Inflammatory macrophage treated with lipopolysaccharide for 4 hours (primary cell): ENCODE measurements at regions not wholly inside any gene's neighbourhood (a gene's known extent, or its start where the extent isn't known, plus 50 kb on each side); places are given as distances from the start of the nearest gene placed in this dataset.

Experiments used
- DNase-seq: peaks from one replicate; pipeline ENCODE4 v3.0.0-alpha.2; 2020

DNA sequence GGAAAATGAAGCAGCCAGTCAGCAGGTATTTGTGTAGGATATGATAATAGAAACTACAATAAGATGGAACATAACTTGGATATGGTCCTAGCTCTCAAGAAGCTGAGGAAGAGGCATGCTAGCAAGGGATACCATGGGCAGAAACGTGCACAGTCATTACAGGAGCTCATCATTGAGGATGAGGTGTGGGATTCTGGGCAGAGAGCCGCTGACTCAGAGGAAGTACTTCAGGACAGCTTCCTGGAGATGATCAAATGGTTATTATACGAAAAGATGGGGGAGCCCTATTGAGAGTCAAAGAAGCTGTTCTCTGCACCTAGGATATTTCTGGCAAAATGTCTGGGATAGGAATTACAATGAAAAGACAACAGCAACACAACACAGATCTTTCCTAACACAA, 116.0 kb upstream of the PDE5A start:
- DNase-seq: no peak

DNA sequence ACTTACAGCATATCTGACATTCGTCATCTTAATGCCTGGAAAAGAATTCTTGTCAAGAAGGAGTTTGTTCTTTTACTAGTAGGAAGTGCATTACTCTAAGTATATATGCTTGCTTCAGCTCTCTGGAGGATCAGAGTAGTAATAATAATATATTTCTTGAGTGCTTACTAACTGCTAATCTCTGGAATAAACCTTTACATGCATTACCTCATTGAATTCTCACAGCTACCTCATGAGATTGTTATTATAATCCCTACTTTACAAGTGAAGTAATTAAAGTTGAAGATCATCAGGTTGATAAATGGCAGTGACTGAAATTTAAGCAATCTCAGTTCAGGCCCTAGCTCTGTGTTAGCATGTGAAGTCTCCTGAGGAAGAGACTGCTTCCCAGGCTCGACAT, 115.0 kb upstream of the PDE5A start:
- DNase-seq: no peak

DNA sequence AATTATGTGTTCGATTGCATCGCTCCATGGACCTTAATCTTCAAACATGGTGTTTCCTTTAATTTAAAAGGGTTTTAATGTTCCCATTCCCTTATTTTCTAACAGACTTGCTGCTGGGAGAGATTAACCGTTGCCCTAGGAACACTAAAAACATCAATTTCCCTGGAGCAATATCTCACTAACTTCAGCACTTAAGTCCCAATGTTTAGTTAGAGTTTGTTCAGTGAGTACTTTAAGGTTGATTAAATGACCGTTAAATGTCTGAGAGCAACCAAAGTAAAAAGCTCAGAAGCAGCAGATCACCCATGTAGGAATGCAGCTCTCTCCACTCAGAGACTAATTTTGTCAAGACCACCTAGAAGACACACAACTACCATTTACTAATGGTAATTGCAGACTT, 111.2 kb upstream of the PDE5A start:
- no peak for DNase-seq

DNA sequence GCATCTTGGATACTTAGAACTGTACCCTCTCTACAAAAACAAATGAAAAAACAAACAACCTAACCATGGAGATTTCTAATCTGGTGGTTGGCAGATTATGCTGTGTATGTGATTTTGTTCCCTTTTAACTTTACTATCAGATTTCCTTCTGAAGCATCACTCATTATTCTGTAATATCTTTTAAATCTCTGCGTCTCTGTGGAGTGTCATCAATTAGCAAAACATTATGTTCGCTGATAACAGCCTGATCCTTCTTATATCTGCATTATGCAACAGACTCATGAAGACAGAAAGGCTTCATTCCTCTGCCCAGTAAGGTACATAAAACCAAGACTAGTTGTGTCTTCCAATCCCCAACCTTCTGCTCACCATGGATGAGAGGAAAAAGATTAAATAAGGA, 110.3 kb upstream of the PDE5A start:
- no peak for DNase-seq

DNA sequence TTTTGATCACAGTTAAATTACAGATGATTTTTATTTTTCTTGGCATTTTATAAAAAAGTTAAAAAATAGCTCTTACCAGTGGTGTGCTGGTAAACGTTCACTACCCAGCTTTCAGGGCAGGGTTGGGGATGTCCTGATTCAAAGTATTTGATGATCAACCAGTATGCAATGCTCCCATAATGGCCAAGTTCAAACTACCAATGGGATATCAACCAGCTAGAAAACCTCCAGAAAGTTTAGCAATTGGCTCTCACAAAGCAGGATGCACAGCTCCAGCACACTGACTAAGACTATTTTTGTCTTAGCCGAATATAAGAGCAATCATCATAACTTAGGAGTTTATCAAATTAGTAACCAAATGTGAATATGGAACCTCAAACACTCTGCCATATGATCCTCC, 108.0 kb upstream of the PDE5A start:
- DNase-seq: no peak

DNA sequence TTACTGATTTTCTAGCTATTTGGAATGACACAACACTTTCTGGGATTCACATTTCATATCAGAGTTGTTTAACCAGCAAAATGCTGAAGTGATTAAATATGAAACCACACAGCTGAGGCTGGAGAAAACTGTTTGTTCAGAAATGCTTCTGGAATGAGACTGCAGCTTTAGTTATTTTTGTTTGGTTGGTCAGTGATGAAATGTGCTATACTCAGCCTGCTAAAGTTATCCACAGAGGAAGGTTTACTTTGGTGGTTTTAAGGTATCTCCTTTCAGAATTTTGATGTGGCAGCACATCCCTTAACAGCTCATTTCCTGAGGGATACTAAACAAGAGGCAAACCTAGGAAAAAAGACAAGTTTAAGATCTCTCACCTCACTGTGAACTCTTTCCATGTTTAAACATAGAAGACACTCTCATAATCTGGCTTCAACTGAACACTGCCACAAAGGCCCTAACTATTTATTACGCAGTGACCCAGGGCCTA, 106.6 kb upstream of the PDE5A start:
- DNase-seq: no peak

DNA sequence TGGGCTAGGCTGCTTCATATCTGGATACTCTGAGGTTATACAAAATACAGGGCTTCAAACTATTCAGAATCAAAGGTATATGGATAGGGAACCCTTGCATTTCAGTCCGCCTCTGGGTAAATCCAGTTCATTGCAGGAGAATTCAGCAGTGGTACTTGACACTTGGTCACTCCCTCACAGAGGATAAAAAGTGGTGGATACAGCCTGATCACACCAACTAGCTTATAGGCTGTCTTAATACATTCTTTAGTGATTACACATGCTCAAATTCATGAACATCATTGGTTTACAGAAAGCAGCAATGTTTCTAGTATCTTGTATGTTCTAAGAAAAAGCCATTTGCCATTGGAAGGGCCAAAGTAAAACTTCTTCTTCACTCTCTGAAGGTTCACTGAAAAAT, 104.8 kb upstream of the PDE5A start:
- DNase-seq: no peak

DNA sequence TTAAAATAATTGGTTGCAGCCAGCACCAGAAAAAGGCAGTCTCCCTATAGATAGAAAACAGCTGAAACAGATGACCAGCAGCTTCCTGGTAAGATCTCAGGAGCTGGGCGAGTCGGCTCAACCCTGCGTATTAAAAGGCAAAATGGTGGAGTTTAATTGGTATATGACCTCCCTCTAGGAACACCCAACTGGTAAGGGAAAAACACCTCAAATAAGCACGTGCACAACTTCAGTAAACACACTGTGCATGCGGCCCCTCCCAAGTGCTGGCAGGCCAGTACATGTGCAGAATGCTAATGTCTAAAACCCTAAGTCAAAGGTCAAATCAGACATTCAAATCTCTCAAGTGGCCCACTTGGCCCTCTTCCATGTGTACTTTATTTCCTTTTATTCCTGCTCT, 103.2 kb upstream of the PDE5A start:
- DNase-seq: no peak

DNA sequence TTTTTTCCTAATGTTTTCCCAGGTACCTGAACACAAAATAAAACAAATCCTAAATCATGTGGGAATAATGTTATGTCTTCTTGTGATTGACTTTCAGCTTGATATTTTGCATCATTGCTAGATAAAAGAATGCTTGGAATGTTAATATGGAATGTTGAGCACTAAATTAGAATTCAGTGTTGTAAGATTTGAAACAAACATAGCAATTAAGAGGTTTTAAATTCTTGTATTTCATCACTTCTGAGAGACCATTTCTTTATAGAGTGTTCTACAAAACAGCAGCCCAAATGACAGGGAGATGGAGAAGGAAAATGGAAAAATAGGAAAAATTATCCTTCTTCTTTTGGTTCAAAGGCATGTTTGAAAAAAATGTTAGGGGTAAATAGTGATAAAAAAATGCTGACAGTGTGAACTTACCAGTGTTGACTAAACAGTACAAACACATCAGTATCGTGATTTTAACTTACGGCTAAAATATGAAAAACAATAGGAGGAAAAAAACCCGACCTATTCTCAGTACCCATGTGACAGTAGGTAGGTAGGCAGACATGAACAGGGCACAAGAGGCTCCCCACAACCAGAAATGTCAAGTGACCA, 102.6 kb upstream of the PDE5A start:
- DNase-seq: no peak

DNA sequence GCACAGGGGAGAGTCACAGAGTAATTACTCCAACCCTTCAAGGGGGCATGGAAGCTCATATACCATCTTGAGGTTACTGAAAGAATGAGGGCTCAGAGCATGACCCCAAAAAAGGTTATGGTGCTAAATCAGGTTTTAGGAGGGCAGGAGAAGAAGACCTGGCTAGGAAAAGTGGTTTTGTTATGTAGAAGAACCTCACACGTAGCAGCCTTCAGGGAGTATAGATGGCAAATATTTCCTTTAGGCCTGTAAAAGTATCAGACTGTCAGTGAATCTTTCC, 102.0 kb upstream of the PDE5A start:
- DNase-seq: no peak

DNA sequence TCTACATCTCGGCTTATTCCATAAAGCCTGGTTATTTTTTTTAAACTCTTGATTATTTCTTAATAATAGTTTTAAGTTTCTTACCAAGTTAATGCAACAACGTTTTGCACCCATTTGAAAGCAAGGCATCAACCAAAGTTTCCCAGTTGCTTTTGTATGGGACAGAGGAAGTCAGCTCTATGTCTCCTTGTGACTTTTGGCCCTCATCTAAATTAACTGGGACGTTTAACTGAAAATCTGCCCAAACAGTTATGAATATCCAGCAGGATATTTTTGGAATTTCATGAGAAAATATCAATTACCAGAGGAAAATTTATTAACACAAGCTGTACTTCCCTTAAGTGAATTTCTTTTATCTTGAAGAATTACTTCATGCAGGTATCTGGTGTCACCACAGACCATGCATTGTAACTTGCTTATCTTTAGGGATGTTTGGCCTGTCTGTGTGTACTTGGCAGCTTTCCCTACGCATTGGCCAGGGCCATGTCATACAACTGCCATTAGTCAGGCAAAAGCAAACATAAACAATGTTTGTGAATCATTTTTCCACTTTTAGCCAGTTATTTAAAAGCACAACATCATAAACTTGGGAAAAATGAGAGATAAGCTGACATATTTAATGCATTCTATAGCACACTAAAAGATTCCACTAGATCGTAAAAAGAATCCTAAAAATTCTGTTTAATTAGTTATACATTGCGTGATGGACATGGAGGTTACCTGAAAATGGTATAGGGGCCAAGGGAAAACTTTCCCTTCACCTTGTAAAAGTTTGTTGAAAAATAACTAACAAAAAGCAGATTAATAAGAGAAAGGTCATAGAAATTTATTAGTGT, 101.4 kb upstream of the PDE5A start:
- DNase-seq: no peak

DNA sequence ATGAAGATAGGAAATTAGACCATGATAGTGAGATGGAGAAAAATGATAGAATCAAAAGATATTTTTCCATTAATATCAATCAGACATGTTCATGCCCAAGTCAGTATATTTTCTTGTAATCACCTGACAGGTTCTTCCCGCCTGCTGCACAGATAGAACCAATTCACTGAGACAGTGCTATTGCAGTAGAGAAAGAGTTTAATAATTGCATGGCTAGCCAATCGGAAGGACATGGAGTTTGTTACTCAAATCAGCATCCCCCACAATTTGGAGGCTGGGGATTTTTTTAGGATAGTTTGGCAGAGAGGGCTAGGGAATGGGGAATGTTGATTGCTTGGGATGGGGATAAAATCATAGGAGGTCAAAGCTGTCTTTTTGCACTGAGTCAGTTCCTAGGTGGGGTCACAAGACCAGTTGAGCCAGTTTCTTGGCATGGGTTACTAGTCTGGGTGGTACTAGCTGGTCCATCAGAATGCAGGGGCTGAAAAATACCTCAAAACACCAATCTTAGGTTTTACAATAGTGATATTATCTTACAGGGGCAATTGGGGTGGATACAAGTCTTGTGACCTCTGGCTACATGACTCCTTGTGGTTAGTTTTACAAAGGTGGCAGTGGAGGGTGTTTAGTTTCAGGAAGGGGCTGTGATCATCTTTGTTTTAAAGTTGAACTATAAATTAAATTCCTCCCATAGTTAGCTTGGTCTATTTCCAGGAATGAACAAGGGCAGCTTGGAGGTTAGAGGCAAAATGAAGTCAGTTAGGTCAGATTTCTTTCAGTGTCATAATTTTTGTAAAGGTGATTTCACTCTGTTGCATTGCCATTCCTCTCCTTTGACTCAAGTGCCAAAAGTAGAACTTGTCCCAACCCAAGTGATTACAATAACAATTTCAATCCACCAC, 100.3 kb upstream of the PDE5A start:
- no peak for DNase-seq

DNA sequence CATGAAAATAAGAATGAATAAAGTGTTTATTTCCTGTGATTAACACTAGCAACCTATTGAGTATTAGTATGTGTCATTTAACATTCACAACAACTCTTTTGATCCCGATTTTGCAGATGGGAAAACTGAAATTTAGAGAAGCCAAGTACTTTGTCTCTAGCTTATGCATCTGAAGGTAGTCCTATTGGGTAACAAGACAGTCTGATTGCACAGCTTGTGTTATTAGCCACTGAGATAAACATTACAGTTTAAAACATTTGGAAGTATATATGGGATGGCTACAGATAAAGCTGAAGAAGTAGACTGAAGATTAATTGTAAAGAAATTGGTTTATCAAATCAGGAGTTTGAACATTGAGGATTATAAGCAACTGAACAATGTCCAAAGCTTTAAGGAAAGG, 99.6 kb upstream of the PDE5A start:
- no peak for DNase-seq

DNA sequence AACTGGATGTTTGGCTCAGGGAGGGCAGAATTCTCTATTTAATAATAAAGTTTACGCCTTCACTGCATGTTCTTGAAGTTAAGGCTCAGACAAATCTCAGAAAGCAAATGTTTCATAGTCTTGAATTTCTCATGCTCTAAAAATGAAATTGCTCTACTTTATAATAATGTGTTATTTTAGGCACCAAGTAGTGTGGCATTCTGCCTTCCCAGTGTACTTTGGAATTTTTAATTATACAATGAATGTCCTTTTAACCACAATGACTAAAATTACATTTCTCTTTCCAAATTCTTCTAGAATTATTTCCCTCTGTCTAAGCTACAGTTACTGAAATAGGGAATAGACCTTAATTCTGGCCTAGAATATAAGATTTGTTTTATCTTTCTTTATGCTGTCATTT, 97.9 kb upstream of the PDE5A start:
- no peak for DNase-seq

DNA sequence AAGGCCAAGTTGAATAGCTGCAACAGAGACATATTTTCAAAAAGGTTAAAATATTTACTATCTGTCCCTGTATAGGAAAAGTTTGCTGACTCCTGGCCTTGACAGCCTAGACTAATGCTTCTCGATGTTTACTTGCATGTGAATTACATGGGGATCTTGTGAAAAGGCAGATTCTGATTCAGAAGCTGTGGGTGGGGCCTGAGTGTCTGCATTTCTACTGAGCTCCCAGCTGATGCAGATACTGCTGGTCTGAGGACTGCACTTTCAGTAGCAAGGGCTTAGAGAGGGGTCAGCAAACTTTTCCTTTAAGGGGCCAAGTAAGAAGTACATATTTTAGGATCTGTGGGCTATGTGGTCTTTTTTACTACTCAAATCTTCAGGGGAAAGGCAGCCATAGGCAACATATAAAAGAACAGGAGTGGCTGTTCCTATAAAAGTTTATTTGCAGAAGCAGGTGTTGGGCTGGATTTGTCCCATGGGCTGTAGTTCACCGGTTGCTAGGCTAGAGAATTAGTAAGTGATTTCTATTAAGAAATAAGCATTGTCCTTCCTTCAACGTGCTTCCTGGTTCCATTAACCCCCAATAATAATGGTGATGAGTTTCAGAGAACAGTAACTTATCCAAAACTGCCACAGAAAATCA, 97.2 kb upstream of the PDE5A start:
- no peak for DNase-seq

DNA sequence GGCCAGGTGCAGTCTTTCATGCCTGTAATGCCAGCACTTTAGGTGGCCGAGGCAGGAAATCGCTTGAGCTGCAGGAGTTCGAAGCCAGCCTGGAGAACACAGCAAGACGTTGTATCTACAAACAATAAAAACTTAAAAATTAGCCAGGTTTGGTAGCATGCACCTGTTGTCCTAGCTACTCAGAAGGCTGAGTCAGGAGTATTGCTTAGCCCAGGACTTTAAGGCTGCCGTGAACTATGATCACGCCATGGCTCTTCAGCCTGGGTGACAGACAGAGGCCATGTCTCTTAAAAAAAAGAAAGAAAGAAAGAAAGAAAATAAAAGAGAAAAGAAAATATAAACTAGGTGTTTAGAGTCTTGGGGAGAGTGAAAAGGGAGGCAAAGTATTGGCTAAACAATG, 96.4 kb upstream of the PDE5A start:
- no peak for DNase-seq

DNA sequence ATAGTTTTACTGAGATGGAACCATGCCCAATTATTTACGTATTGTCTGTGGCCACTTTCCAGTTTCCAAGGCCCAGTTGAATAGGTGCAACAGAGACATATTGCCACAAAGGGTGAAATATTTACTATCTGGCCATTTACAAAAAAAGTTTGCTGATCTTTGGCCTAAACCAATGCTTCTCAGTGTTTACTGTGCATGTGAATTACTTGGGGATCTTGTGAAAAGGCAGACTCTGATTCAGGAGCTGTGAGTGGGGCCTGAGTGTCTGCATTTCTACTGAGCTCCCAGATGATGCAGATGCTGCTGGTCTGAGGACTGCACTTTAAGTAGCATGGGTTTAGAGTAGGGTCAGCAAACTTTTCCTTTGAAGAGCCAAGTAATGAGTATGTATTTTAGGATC, 94.1 kb upstream of the PDE5A start:
- no peak for DNase-seq

DNA sequence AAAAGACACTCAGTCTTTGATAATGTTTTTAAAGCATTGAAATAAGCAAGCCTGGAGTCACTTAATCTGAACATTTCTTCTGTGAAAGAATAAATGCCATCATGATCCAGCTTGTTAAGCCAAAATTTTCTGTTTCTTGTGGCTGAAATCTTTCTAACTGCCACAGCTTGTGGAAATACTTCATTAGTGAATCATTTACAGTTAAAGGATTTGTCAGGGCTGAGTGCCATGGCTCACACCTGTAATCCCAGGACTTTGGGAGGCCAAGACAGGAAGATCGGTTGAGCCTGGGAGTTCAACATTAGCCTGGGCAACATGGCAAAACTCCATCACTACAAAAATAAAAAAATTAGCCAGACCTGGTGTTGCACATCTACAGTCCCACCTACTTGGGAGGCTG, 93.3 kb upstream of the PDE5A start:
- no peak for DNase-seq

DNA sequence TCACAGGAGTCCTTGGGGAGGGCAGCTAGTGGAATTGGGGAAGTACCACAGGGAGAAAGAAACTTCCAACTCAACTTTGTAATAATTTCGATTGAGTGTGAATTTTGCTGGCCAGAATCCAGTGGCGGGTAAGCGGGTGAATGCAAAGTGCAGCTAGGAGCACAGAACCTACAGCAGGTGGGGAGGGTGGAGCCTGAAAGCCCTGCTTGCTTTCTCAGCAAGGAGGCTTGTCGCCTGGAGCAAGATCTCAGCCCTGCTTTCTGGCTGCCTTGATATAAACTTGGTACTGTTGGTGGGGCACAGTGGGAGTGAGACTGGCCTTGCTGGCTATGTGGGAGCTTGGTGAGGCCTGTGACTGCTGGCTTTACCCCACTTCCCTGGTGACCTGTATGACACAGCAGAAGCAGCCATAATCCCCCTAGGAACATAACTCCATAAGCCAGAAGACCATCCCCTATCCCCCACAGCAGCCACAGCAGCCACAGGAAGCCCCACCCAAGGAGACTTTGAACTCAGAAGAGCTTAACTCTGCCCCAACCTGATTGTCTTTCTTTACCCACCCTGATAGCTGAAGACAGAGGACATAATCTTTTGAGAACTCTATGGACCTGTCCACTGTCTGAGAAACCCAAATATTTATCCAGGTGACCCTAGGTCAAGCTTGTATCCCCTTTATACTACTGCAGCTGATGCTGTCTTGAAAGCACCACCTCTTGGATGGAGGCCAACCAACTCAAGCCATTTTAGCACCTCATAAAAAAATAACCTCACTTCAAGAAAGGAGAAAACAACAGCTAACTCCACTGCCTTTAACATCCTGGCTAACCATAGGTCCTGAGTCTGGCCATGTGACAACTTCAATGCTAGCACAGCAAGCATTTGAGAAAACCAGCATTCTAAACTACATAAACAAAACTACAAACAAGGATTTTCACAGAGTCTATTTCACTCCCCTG, 87.2 kb upstream of the PDE5A start:
- DNase-seq: no peak

DNA sequence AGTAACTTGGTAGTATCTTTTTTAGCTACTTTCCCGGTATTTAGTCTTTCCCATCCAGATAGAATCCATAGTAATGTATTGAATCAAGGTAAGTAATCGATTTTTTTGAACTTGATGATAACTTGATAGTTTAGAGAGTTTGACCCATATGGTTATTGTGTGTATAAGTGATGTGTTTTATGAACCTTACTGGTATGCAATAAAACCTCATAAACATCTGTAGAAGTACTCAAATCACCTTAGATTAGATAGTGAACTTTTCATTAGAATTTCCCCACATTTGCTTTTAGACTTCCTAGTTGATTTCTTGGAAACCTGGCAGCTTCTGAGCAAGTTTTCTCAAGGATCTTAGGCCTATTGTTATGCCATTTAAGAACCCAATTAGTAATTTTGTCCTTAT, 80.8 kb upstream of the PDE5A start:
- DNase-seq: no peak

DNA sequence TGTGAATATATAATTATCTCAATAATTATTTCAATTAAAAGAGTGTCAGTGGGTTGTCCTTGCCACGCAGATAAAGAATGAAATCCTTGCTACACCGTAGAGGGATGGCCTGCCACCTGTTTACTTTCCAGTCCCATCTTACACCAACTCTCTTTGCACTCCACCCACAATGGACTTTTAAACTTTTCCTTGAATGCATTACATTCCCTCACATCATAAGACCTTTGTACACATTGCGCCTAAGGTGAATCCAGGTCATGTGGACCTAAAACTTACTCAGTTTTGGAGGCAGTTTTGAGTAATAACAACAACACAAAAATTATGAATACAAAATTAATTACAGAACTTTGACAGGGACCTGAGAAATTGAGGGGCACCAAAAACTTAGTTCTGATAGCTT, 78.7 kb upstream of the PDE5A start:
- no peak for DNase-seq

DNA sequence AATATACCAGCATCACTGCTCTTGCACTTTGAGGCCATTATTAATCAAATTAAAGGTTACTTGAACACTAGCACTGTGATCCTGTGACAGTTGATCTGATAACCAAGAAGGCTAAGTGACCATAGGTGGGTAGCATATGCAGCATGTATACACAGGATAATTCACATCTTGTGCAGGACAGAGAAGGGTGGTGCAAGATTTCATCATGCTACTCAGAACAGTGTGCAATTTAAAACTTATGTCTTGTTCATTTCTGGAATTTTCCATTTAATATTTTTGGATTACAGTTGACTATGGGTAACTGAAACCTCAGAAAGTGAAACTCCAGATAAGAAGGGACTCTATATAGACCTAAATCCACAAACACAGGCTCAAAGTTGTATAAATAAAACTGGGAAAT, 78.2 kb upstream of the PDE5A start:
- no peak for DNase-seq
